Central memory CD4-positive, alpha-beta T cell (primary cell): ENCODE measurements at regions not wholly inside any gene's neighbourhood (a gene's known extent, or its start where the extent isn't known, plus 50 kb on each side); places are given as distances from the start of the nearest gene placed in this dataset.

Experiments
- DNase-seq: peaks from one replicate; pipeline ENCODE4 v3.0.0; 2022

DNA sequence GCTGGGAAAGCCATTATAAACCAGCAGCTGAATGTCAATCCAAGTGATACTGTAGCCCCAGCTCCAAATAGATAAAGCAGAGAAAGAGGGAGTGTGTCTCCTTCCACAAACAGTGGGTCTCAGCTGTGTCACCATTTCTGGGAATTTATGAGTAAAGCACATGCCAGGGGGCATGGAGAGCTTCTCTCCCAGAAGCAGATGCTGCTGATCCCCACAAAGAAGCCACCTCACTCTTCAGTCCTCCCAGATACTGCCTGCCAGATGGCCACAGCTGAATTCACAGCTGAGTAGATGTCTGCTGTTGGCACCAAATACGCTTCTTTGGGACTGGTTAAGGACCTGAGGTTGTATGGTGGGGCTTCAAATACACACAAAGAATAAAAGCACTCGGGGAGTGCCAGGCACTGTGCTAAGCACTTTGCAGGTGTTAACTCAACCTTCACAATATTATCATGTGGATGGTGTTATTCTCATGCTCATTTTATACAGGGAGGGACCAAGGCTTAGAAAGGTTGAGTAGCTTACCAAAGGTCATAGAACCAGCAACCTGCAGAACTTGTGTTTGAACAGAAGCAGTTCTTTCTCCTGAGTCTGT is 298.3 kb downstream of the CDH11 start:
- no peak for DNase-seq

- DNase-seq: no peak
Observed at GRCh38 chr16:64809876-64810629, 311.8 kb downstream of the CDH11 start.

DNA sequence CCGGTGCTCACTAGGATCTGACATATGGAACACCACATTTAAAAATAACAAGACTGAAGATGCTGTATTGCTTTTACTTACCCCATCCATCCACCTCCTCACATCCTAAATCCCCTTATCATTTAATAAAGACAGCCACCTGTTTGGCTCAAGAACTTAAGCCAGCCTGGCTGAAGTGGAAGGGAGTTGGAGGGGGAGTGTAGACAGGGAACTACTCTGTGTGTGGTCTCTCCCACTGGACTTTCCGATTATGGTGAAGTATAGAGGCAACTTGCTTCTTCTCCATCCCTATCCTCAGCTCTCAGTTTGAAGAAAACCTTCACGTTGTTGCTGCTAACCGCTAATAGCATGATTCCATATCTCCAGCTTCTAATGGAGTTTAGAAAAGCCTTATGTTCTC is 313.4 kb downstream of the CDH11 start:
- no peak for DNase-seq

GRCh38 chr16:64791756-64792155 is 330.1 kb downstream of the CDH11 start:
- no peak for DNase-seq

DNA sequence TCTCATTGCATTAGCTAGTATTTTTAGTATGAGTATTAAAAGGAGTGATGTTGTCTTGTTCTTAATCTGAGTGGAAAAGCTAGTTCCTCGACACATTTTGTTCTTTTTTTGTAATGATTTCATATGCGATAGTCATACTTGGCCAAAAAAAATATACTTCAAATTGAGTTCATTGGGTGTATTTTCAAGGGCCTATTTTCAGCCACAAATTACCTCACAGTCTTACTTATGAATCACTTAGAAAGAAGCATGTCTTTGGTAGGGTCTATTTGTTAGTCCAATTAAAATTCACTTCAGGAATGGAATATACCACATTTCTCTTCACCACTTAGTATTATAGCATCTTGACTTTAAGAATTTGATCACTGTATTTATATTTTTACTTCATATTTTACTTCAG is 337.2 kb downstream of the CDH11 start:
- DNase-seq: no peak

GRCh38 chr16:64782484-64782883 is 339.4 kb downstream of the CDH11 start:
- DNase-seq: no peak

DNA sequence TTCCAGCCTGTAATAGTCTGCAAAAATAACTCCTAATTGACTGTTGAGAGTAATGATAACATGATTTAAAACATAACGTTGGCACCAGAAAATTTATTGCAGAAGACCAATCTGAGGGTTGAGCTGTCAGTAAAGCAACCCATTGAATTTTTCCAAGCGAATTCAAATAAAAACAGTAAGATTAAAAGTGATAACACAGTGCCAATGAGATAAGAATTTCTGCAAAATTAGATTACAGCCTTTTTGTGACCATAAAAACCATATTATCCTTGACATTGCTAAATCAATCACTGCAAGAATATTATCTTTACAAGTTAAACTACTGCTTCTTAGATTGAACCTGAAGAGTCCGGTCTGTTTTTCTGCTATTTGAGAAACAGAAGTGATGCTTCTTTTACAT is 341.4 kb downstream of the CDH11 start:
- DNase-seq: no peak

DNA sequence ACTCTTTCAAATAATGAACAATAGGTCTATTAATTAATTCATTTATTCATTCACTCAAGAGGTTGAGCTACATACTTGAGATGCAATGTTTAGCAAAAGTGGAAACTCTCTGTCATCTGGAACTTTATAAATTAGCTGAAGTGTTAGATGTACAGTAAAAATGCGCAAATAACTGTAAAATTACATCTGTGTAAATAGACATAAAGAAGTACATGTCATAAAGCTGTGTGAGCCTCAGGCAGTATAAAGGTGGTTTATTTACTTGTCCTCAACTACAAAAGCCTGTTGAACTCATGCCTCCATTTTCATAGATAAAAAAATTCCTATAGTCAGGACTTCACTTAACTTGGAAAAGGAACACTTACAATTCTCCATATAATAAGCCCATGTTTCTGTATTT is 343.1 kb downstream of the CDH11 start:
- DNase-seq: no peak

- DNase-seq: no peak
Observed at GRCh38 chr16:64773638-64774037, 348.2 kb downstream of the CDH11 start.

- no peak for DNase-seq
Observed at GRCh38 chr16:64773184-64773583, 348.7 kb downstream of the CDH11 start.

DNA sequence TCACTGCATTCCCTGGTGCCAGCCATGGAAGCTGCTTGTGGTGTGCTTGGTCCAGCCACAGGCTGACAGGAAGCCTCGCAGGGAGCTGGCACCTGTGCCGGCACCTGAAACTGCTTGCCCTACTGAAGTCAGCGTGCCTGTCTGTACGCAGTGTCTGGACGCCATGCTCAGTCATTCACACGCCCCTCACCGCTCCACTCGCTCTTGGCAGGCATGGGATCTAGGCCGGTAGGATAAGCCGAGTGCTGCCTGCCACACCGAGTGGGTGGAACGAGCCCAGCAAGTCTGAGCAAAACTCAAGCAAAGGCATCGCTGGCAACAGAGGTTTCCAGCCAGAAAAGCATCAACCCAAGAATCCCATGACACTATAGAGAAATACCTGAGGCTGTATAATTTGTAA is 350.6 kb downstream of the CDH11 start:
- DNase-seq: no peak

DNA sequence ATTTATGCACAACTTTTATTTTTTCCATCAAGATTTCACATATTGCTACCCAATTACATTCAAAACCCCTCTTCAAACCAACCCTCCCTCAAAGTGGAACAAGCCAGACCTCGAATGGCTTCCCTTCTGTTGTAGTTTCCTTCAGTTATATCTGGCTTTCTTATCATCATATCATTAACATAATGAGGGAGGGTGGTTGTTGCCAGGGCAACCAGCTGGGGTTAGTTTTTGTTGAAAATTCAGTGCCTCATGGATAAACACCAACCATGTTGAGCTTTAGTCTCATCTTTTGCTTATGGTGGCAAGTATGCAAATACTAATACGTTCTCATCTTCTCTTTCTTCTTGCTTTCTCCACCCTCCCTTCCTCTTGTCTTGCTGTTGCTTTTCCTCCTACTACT is 359.7 kb downstream of the CDH11 start:
- DNase-seq: no peak

GRCh38 chr16:64754279-64754678 is 367.6 kb downstream of the CDH11 start:
- DNase-seq: no peak

GRCh38 chr16:64751906-64752305 is 370.0 kb downstream of the CDH11 start:
- no peak for DNase-seq

GRCh38 chr16:64749346-64749745 is 372.5 kb downstream of the CDH11 start:
- no peak for DNase-seq

DNA sequence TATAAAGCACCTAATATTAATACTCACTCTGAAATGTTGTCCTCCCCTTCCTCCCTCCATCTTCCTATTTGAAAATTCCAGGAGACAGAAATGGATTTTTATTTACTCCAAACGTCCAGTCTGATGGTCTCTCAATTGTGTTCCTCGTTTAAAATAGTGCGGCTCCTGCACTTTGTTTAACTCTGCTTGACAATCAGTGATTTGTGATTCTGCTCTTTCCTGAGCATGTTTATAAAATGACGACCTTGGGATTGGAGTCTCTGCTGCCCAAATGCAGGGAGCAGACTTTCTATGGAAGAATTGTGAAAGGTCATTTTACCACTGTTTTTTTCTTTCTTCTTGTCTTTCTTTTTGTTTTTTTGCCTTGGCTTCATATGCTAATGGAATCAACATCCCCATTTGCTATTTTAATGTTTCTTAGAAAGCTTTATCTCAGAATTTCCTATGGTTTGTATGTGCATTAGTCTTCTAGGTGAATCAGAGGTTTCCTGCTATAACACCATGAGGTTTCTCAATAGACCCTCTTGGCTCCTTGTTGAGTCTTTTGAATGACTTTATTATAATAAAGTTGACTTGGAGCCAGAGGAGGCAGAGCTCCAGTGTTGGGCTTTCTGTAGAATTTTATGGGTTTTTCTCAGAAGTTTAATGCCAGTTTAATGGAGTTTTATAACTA is 376.5 kb downstream of the CDH11 start:
- no peak for DNase-seq

DNA sequence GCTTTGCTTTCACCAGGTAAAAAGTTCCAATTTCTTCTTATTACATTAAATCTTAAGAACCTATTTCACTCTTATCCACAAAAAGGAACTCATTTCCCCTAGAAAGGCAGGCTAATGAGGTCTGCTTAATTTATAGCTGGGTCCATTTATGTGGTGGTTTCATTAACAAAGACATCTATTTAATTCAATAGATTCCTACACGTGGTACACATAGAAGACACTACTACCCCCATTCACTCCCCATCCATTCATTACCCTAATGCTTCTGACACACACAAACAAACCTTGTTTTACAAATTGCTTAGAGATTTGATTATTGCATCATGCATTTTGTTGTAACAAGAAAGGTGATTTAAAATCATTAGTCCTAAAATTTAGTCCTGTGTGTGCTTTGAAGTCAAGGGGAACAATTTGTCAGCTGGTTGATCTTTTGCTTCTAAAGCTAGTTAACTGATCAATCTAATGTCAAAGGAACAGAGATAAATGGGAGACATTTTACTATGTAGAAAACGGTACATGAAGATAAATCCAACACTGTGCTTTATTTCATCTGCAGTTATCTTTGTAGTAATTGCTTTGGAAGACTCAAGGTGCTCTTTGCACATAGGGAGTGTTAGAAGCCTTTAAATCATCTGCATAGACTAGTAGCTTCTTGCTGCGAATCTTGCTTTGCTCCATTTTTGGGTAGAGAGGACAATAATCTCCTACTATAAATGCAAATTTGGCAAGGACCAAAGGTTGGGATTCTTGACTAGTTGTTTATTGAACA is 379.2 kb downstream of the CDH11 start:
- DNase-seq: no peak

- DNase-seq: no peak
Observed at GRCh38 chr16:64740261-64740660, 381.6 kb downstream of the CDH11 start.

DNA sequence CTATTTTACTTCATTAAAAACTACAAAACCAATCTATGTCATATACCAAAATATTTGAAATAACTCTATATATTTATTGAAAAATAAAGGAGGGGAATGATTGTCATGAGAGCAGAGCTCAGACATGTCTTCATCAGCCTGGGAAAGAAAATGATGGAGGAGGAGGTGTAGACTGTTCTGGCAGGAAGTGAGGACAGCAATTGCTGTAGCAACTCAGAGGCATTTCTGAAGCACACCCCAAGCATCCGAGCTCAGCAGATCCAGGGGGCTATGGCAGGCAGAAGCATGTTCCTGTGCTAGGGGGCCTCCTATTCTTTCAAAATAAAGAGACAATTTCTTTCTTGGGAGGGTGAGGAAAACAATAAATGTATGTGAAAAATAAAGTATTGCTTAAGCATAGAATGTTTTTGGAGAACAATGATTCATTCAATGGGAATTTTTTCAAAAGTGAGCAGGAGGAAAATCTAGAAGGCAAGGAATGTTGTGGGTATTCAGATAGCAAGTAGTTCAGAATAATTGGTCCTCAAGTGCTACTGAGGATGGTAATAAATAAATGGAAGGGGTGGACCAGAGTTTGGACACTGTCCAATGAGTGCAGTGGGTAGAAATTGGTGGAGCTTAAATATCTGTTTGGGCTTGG is 383.4 kb downstream of the CDH11 start:
- DNase-seq: no peak

DNA sequence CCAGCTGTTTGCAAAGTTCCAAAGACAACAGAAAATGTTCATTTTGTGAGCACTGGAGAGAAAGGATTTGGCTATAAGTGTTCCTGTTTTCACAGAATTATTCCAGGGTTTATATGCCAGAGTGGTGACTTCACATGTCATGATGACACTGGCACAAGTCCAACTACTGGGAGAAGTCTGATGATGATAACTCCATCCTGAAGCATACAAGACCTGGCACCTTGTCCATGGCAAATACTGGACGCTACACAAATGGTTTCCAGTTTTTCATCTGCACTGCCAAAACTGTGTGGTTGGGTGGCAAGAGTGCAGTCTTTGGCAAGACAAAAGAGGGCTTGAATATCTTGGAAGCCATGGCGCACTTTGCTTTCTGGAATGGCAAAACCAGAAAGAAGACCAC is 385.0 kb downstream of the CDH11 start:
- DNase-seq: no peak

- DNase-seq: no peak
Observed at GRCh38 chr16:64731891-64732290, 390.0 kb downstream of the CDH11 start.

- no peak for DNase-seq
Observed at GRCh38 chr16:64730261-64730660, 391.6 kb downstream of the CDH11 start.

GRCh38 chr16:64724339-64724738 is 397.5 kb downstream of the CDH11 start:
- DNase-seq: no peak
